Endothelial cell of umbilical vein (primary cell): ENCODE measurements at regions not wholly inside any gene's neighbourhood (a gene's known extent, or its start where the extent isn't known, plus 50 kb on each side); places are given as distances from the start of the nearest gene placed in this dataset.

Experiments used
- BruUV-seq: library from RNA; stranded (reverse); fragments of 400-500 nt; replicated peaks from 2 replicates; lab custom pipeline; 2021; lab: Mats Ljungman, UMichigan
- CTCF ChIA-PET: fragments of 300-600, 350-600 bp; sonication (Branson Sonifier 250); formaldehyde crosslinking; loops from one replicate; lab custom pipeline; 2021; ENCODE audit warnings: antibody characterized with exemption, inconsistent platforms; lab: Charles Lee
- POLR2A ChIA-PET: fragments of 300-600, 350-600 bp; sonication (Branson Sonifier 250); formaldehyde crosslinking; loops from one replicate; lab custom pipeline; 2021; ENCODE audit warnings: antibody characterized with exemption, inconsistent platforms; lab: Charles Lee
- DNase-seq: peaks from one replicate; pipeline ENCODE4 v3.0.0-alpha.2; 2011; ENCODE audit warnings: low read depth, low spot score
- FAIRE-seq: peaks from 2 replicates; lab custom pipeline; 2011; peaks lifted over from hg19 to GRCh38; lab: Jason Lieb, UNC
- H2AFZ ChIP-seq: 2 replicates; pipeline ENCODE4 v1.6.0; 2012; ENCODE audit warnings: low read depth, low read length, control low read depth, inconsistent platforms
- H3K27ac ChIP-seq: 2 replicates; pipeline ENCODE4 v1.5.1; 2011; ENCODE audit warnings: low read depth, mild to moderate bottlenecking, control low read depth, low read length, moderate library complexity; ENCODE audit not compliant: insufficient read depth
- H3K27me3 ChIP-seq, 2 experiments: 2 replicates each; pipeline versions ENCODE4 v1.6.0 to v1.6.1; 2011; ENCODE audit warnings: low read length in 2 of 2, mixed read lengths in 1 of 2; ENCODE audit not compliant: control insufficient read depth in 2 of 2, insufficient read depth in 2 of 2
- H3K36me3 ChIP-seq, 2 experiments: 2 replicates in 1 of 2; 3 replicates in 1 of 2; pipeline ENCODE4 v1.5.1; 2011; ENCODE audit warnings: low read length in 2 of 2, mild to moderate bottlenecking in 1 of 2, moderate library complexity in 1 of 2; ENCODE audit not compliant: control insufficient read depth in 2 of 2, insufficient read depth in 2 of 2; ENCODE audit errors: extremely low read depth in 1 of 2
- H3K4me1 ChIP-seq: 3 replicates; pipeline ENCODE4 v1.5.1; 2011; ENCODE audit warnings: mild to moderate bottlenecking, low read length; ENCODE audit not compliant: control insufficient read depth, insufficient read depth; ENCODE audit errors: extremely low read depth
- H3K4me2 ChIP-seq: 2 replicates; pipeline ENCODE4 v1.6.1; 2011; ENCODE audit warnings: low read length, control low read depth, mixed read lengths; ENCODE audit not compliant: insufficient read depth
- H3K4me3 ChIP-seq, 3 experiments: fragments of 200-600 bp in 1 of 3; sonication (generic), shearing (Covaris generic) in 1 of 3; replicated peaks in 1 of 3; 2 replicates each; pipeline ENCODE4 v1.5.1; 2011 to 2016; ENCODE audit warnings: control low read depth in 3 of 3, low read length in 3 of 3, mild to moderate bottlenecking in 2 of 3, inconsistent platforms in 1 of 3, low read depth in 1 of 3, moderate library complexity in 1 of 3; ENCODE audit not compliant: insufficient read depth in 1 of 3
- H3K79me2 ChIP-seq: 2 replicates; pipeline ENCODE4 v1.6.0; 2012; ENCODE audit warnings: low read length, inconsistent platforms; ENCODE audit not compliant: control insufficient read depth, insufficient read depth
- H3K9ac ChIP-seq: replicated peaks from 2 replicates; pipeline ENCODE3; 2011; ENCODE audit warnings: low read length, control low read depth; ENCODE audit not compliant: insufficient read depth; ENCODE audit errors: extremely low read depth
- H3K9me1 ChIP-seq: replicated peaks from 3 replicates; pipeline ENCODE4 v1.6.0; 2011; ENCODE audit warnings: mild to moderate bottlenecking, low read length; ENCODE audit not compliant: control insufficient read depth, insufficient read depth; ENCODE audit errors: extremely low read depth
- H3K9me3 ChIP-seq: replicated peaks from 2 replicates; pipeline ENCODE4 v1.5.1; 2012; ENCODE audit warnings: low read length, inconsistent platforms; ENCODE audit not compliant: control insufficient read depth, insufficient read depth
- H4K20me1 ChIP-seq: replicated peaks from 2 replicates; pipeline ENCODE3; 2011; ENCODE audit warnings: mild to moderate bottlenecking, low read length; ENCODE audit not compliant: control insufficient read depth, insufficient read depth; ENCODE audit errors: extremely low read depth
- FOS ChIP-seq: IDR thresholded peaks from 2 replicates; pipeline ENCODE4 v1.6.1; 2011; ENCODE audit warnings: mild to moderate bottlenecking, low read length, moderate library complexity, borderline replicate concordance; ENCODE audit not compliant: insufficient read depth
- GATA2 ChIP-seq: IDR thresholded peaks from 2 replicates; pipeline ENCODE4 v1.7.0; 2011; ENCODE audit warnings: low read depth, mild to moderate bottlenecking, moderate library complexity, mixed read lengths, low read length; ENCODE audit not compliant: insufficient read length, insufficient read depth
- MAX ChIP-seq: IDR thresholded peaks from 2 replicates; pipeline ENCODE4 v1.6.1; 2011; ENCODE audit not compliant: insufficient read depth, insufficient read length
- POLR2AphosphoS5 ChIP-seq: IDR thresholded peaks from 2 replicates; pipeline ENCODE4 v1.6.1; 2012; ENCODE audit warnings: low read depth, mild to moderate bottlenecking, control low read depth, low read length, moderate library complexity; ENCODE audit not compliant: insufficient read depth
- dilution Hi-C: fragments of 300-500 bp; cut with MboI; formaldehyde crosslinking; loops from one replicate; pipeline ENCODE4 v1.15.0; 2019; ENCODE audit warnings: low sequenced_read_pairs; ENCODE audit not compliant: extremely low pct_ligation_motif_present
- intact Hi-C: fragments of 100-400 bp; cut with micrococcal nuclease; formaldehyde crosslinking; loops from one replicate; pipeline ENCODE4 v1.10.0; 2022
- TF ChIP-seq, protein P1 (sequence below), 2 donors: IDR thresholded peaks; 1 replicate in 1 of 2; 2 replicates in 1 of 2; pipeline ENCODE4 v1.5.1; 2011; ENCODE audit warnings: low read length in 2 of 2, mild to moderate bottlenecking in 2 of 2, moderate library complexity in 2 of 2, control low read depth in 1 of 2, inconsistent platforms in 1 of 2, low read depth in 1 of 2; ENCODE audit not compliant: insufficient read depth in 1 of 2; ENCODE audit errors: extremely low read depth in 1 of 2

DNA sequence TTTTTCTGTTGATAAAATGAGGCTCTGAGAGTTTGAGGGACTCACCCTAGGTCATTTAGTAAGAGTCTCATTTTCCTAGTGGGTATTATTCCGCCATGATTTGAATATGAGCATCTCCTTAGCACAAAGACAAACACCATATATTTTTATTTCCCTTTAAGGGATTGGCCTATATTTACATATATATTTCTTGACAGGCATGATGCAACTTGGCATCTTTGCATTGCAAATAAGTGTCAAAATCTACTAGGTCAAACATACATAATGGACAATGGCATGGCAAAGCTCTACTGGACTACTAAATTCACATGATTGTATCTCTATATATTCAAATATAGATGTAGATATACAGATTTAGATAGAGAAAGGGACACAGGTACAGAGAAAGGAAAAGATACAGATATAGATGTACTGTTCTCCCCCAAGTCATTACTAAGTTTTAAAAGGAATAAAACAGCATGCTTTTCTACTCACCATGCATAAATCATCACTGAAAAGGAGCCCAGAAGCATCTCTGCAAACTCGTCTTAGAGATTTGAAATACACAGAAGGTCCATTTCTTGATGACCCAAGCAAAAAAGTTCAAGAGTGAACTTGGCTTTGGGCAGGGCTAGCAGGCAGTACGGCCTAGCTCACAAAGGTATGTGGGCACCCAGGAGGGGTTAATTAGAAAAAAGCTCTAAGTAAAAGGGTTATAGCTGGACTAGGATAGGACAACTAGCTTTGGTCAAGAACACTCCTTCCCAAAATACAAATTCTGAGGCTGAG, 495.8 kb downstream of the NTRK3 start:
- no peak overlapping the region for H3K4me3 ChIP-seq
- H3K9me3 ChIP-seq: no peaks in the 10 kb centered on the region
- no TSS peak for BruUV-seq
- FAIRE-seq (no peak), DNase-seq (no peak)
- no peak overlapping the region for H3K4me2 ChIP-seq
- no peak overlapping the region for H3K27ac ChIP-seq
- dilution Hi-C loops: no loop called here
- intact Hi-C loops: no loop called here
- no peaks in the 10 kb centered on the region for H3K27me3 ChIP-seq
- H3K36me3 ChIP-seq: no peaks in the 10 kb centered on the region
- POLR2A ChIA-PET: no interaction called here
- TF ChIP-seq MAX: no peak
- TF ChIP-seq, protein P1, sequence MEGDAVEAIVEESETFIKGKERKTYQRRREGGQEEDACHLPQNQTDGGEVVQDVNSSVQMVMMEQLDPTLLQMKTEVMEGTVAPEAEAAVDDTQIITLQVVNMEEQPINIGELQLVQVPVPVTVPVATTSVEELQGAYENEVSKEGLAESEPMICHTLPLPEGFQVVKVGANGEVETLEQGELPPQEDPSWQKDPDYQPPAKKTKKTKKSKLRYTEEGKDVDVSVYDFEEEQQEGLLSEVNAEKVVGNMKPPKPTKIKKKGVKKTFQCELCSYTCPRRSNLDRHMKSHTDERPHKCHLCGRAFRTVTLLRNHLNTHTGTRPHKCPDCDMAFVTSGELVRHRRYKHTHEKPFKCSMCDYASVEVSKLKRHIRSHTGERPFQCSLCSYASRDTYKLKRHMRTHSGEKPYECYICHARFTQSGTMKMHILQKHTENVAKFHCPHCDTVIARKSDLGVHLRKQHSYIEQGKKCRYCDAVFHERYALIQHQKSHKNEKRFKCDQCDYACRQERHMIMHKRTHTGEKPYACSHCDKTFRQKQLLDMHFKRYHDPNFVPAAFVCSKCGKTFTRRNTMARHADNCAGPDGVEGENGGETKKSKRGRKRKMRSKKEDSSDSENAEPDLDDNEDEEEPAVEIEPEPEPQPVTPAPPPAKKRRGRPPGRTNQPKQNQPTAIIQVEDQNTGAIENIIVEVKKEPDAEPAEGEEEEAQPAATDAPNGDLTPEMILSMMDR (IDR thresholded peaks at IDR 0.05; ENCODE audit: extremely low read depth in 1 of 2, insufficient read depth in 1 of 2, low read depth in 1 of 2, low read length in 2 of 2): no peak
- H4K20me1 ChIP-seq: no peaks in the 10 kb centered on the region
- CTCF ChIA-PET: no interaction called here
- H3K9ac ChIP-seq: no peak overlapping the region
- H3K4me1 ChIP-seq: peaks cover 5% of the 10 kb centered on the region
- no peaks in the 10 kb centered on the region for H3K79me2 ChIP-seq
- H3K9me1 ChIP-seq: no peaks in the 10 kb centered on the region
- no peak overlapping the region for H2AFZ ChIP-seq

DNA sequence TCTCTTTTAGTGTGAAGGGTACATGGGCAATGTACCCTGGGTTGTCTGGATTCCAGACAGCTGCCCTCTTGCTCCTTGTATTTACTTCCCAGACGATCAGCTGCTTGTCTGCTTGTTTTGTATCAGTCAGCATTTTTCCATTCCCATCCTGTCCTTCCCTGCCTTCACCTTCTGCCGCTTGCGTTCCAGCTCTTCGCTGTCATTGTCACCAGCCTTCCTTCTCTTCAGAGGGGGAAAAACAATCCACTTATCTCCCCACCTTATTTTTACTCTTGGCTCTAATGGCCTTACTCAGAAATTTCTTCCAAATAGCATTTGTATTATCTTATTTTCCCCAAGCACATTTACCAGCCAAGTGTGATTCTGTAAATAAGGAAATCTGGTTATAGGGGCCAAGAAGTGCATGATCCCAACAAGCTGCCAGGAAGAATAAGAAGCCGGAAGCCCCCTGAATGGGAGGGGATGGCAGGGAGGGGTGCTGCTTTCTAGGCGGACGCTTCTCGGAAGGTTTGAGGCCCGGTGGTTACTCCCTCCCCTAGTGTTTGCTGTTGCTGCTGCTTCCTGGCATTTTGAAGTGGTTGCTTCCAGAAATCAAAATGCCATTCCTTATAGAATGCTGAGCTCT, 497.6 kb downstream of the NTRK3 start:
- H4K20me1 ChIP-seq: no peaks in the 10 kb centered on the region
- no peaks in the 10 kb centered on the region for H3K36me3 ChIP-seq
- no peak overlapping the region for H3K4me2 ChIP-seq
- H2AFZ ChIP-seq: no peak overlapping the region
- no peaks in the 10 kb centered on the region for H3K9me1 ChIP-seq
- no peak overlapping the region for H3K9ac ChIP-seq
- FAIRE-seq: no peak
- no peak overlapping the region for H3K4me3 ChIP-seq
- BruUV-seq: no TSS peak
- H3K4me1 ChIP-seq: peaks cover 5% of the 10 kb centered on the region
- H3K79me2 ChIP-seq: no peaks in the 10 kb centered on the region
- H3K9me3 ChIP-seq: no peaks in the 10 kb centered on the region
- no peak overlapping the region for H3K27ac ChIP-seq
- TF ChIP-seq POLR2AphosphoS5 (no peak), FOS (no peak), GATA2 (no peak)
- POLR2A ChIA-PET: no interaction called here
- no peaks in the 10 kb centered on the region for H3K27me3 ChIP-seq
- CTCF ChIA-PET: no interaction called here
- dilution Hi-C loops (no loop called here), intact Hi-C loops (loop anchor here (10.0 kb wide), 1 partner anchor 144 kb away; no protein-coding TSS in a partner anchor)
- DNase-seq: no peak
